AG10803 (cell line): ENCODE measurements at regions not wholly inside any gene's neighbourhood (a gene's known extent, or its start where the extent isn't known, plus 50 kb on each side); places are given as distances from the start of the nearest gene placed in this dataset.

Source experiments
- DNase-seq: peaks from one replicate; pipeline ENCODE4 v3.0.0; 2010; ENCODE audit warnings: low read depth
- H3K4me3 ChIP-seq: 2 replicates; pipeline ENCODE4 v1.5.1; 2011; ENCODE audit warnings: mild to moderate bottlenecking, low read length, control low read depth
- TF ChIP-seq, protein P1 (sequence below): conservative IDR thresholded peaks from 2 replicates; pipeline ENCODE4 v1.5.1; 2011; ENCODE audit warnings: mild to moderate bottlenecking, low read length, control low read depth, inconsistent platforms

DNA sequence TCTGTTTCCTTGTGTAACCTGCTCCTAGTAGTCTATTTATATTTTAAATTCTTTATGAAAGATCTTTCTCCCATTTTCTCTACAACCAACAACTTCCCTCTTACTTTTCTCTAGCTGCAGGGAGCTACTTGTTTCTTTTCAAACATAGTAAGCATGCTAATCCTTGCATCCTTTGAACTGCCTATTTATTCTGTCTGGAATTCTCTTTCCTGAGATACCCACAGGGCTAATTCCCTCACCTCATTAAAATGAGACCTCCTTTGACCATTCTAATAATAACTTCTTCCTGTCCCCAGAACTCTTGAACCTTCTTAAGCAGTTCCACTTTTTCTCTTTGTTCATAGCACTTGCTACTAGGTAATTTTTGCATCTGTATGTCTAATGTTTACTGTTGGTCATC lies 620.6 kb upstream of the CDH18 start:
- TF ChIP-seq, protein P1, sequence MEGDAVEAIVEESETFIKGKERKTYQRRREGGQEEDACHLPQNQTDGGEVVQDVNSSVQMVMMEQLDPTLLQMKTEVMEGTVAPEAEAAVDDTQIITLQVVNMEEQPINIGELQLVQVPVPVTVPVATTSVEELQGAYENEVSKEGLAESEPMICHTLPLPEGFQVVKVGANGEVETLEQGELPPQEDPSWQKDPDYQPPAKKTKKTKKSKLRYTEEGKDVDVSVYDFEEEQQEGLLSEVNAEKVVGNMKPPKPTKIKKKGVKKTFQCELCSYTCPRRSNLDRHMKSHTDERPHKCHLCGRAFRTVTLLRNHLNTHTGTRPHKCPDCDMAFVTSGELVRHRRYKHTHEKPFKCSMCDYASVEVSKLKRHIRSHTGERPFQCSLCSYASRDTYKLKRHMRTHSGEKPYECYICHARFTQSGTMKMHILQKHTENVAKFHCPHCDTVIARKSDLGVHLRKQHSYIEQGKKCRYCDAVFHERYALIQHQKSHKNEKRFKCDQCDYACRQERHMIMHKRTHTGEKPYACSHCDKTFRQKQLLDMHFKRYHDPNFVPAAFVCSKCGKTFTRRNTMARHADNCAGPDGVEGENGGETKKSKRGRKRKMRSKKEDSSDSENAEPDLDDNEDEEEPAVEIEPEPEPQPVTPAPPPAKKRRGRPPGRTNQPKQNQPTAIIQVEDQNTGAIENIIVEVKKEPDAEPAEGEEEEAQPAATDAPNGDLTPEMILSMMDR, result no peak
- DNase-seq, result no peak
- no peak overlapping the region for H3K4me3 ChIP-seq

DNA sequence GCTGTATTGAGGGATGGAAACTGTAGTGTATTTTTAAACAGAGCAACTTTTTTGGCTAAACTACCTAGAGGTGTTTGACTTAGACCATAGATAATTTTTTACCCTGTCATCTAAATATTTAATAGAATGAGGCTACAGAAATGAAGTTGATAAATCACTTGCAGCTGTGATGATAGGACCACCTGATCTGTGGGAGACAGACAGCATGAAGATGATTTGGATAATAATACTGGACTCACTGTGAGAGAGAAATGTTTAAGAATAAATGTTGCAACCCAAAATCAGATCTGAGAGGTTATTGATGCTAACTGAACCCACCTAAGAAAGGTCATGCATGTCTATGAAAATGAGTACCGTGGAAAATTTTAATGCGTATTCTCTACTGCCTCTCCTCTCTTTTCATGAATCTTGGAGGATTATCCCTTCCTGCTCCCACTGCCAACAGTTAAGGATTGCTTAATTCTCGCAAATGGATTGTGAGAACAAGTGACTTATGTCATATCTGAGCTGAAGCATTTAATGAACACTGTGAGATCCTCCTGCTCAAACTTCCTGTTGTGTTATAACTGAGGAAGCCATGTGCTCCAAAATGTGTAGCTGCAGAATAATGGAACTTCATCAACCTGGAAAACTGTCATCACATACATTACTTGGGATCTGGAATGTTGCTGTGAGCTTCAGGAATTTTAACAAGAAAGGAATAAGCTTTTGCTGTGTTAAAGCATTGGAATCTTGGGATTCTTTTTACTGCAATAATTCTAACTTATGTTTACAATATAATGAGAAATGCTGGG lies 617.9 kb upstream of the CDH18 start:
- H3K4me3 ChIP-seq, result no peak overlapping the region
- no peak for DNase-seq
- TF ChIP-seq, protein P1, result no peak

DNA sequence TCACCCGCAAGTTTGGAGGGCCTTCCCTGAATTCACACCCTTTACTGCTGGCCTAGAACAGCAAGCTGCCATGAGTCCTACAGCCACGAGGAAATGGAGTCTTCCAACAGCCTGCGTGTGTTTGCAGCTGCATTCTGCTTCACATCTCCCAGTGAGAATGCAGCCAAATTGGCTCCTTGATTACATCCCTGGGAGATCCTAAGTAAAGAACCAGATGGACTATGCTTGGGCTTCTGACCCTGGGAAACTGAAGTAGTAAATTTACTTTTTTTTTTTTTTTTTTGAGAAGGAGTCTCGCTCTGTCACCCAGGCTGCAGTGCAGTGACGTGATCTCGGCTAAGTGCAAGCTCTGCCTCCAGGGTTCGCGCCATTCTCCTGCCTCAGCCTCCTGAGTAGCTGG lies 617.0 kb upstream of the CDH18 start:
- TF ChIP-seq, protein P1, result no peak
- H3K4me3 ChIP-seq, result no peak overlapping the region
- DNase-seq, result no peak

DNA sequence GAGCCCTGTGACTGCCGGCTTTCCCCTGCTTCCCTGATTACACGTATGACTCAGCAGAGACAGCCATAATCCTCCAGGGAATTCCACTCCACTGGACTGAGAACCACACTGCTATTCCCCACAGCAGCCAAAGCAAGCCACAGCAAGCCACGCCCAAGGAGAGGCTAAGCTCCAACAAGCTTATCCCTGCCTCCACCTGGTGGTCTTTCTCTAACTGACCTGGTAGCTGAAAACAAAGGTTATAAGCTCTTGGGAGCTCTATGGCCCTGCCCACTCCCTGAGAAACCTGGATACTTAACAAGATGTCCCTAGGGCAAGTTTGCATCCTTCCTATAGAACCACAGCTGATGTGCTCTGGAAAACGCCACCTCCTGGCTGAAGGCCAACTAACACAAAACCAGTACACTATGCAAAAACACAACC lies 613.7 kb upstream of the CDH18 start:
- no peak for DNase-seq
- no peak overlapping the region for H3K4me3 ChIP-seq
- TF ChIP-seq, protein P1, result no peak

DNA sequence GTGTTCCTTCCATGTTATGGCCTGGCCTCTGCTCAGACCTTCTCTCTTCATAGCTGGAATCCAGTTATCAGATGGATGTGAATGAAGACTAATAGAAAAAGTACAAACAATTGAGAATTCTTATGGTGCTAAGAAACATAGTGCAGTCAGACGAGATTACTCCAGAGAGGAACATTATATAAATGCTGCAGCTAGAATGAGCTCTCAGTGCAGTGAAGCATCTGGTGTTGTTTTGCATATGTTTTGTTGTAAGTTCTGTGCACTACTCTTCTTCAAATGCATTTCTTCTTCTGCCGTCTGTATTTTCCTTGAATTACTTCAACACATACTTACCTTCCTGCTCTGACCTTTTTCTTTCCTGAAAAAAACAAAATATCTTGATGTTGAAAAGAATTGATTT lies 602.4 kb upstream of the CDH18 start:
- no peak overlapping the region for H3K4me3 ChIP-seq
- DNase-seq, result no peak
- TF ChIP-seq, protein P1, result no peak

DNA sequence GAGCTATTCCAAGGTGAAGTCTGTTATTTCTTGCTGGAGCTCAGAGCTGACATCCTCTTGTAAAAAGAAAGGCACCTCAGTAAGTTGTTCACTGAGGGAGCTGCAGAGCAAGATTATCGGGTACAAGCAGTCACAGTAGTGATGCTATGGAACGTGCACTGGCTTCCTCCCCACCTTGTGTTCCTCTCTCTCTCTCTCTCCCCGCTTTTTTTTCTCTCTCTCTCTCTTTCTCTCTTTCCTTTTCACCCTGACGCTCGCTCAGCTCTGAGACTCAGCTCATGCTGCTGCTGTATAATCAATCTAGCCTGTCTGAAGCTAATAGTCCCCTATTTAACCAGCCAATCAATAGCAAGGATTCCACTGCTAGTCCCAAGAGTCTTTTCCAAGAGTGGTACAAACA lies 587.6 kb upstream of the CDH18 start:
- no peak overlapping the region for H3K4me3 ChIP-seq
- TF ChIP-seq, protein P1, result no peak
- no peak for DNase-seq

DNA sequence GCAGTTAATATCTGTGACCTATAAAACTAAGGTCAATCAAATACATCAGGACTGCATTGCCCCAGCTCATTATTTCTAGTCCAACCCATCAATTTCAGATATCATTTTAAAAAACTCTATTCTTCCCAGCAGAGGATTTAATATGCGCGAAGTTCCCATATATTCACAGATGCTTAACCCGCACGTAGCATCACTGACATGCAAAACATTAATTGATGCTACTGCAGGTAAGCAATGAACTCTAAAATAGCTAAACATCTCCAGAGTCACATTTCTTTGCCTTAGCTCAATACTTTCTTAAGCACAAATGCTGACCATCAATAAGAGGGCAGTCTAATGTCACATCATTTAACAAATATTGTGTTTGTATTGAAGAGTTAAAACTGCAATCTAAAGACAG lies 586.6 kb upstream of the CDH18 start:
- DNase-seq, result no peak
- no peak overlapping the region for H3K4me3 ChIP-seq
- TF ChIP-seq, protein P1, result no peak
